ENCODE measurements at regions not wholly inside any gene's neighbourhood (a gene's known extent, or its start where the extent isn't known, plus 50 kb on each side); places are given as distances from the start of the nearest gene placed in this dataset.

DNA sequence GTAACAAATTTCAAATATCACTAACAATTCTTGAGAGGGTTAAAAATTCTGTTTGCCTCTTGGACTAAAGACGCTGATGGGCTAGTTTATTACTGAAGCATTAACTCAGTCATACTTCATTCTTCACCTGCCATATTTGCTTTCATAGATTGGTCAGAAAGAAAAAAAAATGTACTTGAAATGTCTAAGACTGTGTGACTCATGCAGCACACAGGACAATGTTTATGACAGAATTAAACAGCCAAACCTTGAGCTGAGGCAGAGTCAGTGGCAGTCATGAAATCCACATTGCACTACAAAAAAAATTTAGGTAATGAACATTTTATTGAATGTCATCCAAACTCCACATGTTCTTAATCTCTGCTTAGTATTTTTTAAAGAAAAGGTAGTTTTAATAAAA, 135.6 kb downstream of the PRR20E start:
- ChIA-PET POLR2A (no interaction called here), CTCF (no interaction called here)
- TF ChIP-seq, protein P1, sequence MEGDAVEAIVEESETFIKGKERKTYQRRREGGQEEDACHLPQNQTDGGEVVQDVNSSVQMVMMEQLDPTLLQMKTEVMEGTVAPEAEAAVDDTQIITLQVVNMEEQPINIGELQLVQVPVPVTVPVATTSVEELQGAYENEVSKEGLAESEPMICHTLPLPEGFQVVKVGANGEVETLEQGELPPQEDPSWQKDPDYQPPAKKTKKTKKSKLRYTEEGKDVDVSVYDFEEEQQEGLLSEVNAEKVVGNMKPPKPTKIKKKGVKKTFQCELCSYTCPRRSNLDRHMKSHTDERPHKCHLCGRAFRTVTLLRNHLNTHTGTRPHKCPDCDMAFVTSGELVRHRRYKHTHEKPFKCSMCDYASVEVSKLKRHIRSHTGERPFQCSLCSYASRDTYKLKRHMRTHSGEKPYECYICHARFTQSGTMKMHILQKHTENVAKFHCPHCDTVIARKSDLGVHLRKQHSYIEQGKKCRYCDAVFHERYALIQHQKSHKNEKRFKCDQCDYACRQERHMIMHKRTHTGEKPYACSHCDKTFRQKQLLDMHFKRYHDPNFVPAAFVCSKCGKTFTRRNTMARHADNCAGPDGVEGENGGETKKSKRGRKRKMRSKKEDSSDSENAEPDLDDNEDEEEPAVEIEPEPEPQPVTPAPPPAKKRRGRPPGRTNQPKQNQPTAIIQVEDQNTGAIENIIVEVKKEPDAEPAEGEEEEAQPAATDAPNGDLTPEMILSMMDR (IDR thresholded peaks at IDR 0.05; ENCODE audit: control extremely low read depth, extremely low read depth, low read depth, missing control alignments) = no peak
- no peak for DNase-seq (ENCODE audit: extremely low spot score)

DNA sequence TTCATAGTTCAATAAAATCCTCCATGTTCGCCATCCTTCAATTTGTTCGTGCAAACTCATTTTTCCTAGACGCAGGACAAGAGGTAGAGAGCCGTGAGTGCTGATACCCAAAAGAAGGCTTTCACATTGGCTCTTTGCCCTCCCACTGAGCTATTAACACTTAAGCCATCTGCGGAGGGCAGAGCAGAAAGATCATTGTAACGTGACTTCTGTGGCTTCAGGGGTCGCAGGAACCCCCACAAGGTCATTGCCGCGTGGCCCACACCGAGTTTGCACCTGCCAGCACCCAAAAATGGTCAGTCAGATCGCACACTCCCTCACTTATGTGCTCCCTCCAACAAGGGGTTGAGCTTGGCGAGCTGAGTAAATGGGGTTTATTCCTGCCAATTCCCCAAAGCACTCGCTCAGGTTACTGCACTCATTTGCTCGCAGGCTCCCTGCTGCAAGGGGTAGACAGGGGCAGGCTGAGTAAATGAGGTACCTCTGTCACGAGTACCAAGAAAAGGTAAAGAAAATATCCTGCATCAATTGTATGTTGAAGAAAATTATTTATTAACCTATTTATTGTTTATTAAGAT, 144.1 kb downstream of the PRR20E start:
- CTCF ChIA-PET = no interaction called here
- DNase-seq (ENCODE audit: extremely low spot score) = no peak
- TF ChIP-seq, protein P1 (IDR thresholded peaks at IDR 0.05; ENCODE audit: control extremely low read depth, extremely low read depth, low read depth, missing control alignments) = no peak
- POLR2A ChIA-PET = no interaction called here

DNA sequence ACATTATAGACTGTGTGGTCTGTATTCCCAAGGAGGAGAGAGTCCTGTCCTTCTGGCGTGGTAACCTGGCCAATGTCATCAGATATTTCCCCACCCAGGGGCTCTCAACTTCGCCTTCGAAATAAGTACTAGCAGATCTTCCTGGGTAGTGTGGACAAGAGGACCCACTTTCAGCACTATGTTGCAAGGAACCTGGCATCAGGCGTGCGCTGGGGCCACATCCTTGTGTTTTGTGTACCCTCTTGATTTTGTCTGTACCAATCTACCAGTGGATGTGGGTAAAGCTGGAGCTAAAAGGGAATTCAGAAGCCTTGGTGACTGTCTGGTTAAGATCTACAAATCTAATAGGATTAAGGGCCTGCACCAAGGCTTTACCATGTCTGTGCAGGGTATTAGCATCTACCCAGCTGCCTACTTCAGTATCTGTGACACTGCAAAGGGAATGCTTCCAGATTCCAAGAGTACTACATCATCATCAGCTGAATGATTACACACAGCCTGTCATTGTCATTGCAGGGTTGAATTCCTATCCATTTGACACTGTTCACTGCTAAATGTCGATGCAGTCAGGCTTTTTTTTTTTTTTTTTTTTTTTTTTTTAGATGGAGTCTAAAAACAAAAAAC, 148.0 kb downstream of the PRR20E start:
- ChIA-PET POLR2A (no interaction called here), CTCF (no interaction called here)
- TF ChIP-seq, protein P1 (IDR thresholded peaks at IDR 0.05; ENCODE audit: control extremely low read depth, extremely low read depth, low read depth, missing control alignments) = no peak

DNA sequence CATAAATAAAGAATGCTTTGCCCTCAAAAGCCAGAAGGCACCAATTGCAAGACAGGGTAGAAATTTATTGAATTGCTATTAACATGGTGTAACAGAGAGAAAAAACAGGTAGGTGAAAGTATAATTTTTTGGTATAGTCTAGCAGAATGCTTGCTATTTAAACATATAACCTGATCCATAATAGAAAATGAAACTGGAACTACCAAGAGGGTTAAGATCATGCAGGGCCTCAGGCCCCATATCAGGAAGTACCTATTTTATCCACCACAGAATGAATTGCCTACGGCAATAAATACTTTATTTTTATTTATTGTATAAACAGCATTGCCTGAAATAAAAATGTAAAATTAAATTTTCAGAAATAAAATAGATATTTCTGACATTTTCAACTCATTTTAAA, 159.5 kb downstream of the PRR20E start:
- no peak for DNase-seq (ENCODE audit: extremely low spot score)
- CTCF ChIA-PET = no interaction called here
- TF ChIP-seq, protein P1 (IDR thresholded peaks at IDR 0.05; ENCODE audit: control extremely low read depth, extremely low read depth, low read depth, missing control alignments) = no peak
- POLR2A ChIA-PET = no interaction called here

More for the DNA sequence above, 148.0 kb downstream of the PRR20E start:
- no peak for DNase-seq (ENCODE audit: extremely low spot score)

DNA sequence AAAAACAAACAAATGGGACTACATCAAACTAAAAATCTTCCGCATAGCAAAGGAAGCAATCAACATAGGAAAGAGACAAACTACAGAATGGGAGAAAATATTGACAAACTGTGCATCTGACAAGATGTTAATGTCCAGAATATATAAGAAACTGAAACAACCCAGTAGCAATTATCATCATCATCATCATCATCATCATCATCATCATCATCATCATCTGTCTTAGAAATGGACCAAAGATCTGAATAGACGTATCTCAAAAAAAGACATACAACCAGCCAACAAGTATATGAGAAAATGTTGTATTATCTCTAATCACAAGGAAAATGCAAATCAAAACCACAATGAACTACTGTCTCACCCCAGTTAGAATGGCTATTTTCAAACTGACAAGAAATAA, 173.9 kb downstream of the PRR20E start:
- CTCF ChIA-PET = no interaction called here
- POLR2A ChIA-PET = no interaction called here
- DNase-seq (ENCODE audit: extremely low spot score) = no peak
- TF ChIP-seq, protein P1 (IDR thresholded peaks at IDR 0.05; ENCODE audit: control extremely low read depth, extremely low read depth, low read depth, missing control alignments) = no peak

DNA sequence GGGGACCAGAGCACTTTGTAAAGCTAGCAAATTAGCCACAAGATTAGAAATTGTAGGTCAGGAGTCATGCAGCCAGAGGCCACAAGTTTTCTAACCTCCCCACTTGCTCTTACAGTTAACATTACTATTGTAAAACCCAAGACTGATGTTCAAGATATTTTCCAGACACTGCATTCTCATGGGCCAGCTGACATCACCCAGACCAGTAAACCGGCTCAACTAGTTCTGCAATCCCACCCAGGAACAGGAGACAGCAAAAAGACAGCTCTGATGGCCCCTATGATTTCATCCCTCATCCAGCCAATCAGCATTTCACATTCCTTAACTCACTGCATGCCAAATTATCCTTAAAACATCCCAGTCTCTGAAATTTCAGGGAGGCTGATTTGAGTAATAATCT, 178.5 kb downstream of the PRR20E start:
- ChIA-PET POLR2A (no interaction called here), CTCF (no interaction called here)
- TF ChIP-seq, protein P1 (IDR thresholded peaks at IDR 0.05; ENCODE audit: control extremely low read depth, extremely low read depth, low read depth, missing control alignments) = no peak
- no peak for DNase-seq (ENCODE audit: extremely low spot score)
